ENCODE measurements at regions not wholly inside any gene's neighbourhood (a gene's known extent, or its start where the extent isn't known, plus 50 kb on each side); places are given as distances from the start of the nearest gene placed in this dataset.

- no peak overlapping the region for H3K4me3 ChIP-seq (ENCODE audit: low read length)
- TF ChIP-seq CTCF (conservative IDR thresholded peaks at IDR 0.05; ENCODE audit: low read depth, low read length), result no peak
- DNase-seq (ENCODE audit: low read depth), result no peak
Measured at GRCh38 chr2:5921081-5921642, 229.0 kb downstream of the SOX11 start.

GRCh38 chr2:5923957-5924945 is 232.1 kb downstream of the SOX11 start:
- DNase-seq (ENCODE audit: low read depth), result no peak
- H3K4me3 ChIP-seq (ENCODE audit: low read length), result no peak overlapping the region
- TF ChIP-seq CTCF (conservative IDR thresholded peaks at IDR 0.05; ENCODE audit: low read depth, low read length), result no peak

GRCh38 chr2:5925604-5926003 is 233.4 kb downstream of the SOX11 start:
- no peak for DNase-seq (ENCODE audit: low read depth)
- TF ChIP-seq CTCF (conservative IDR thresholded peaks at IDR 0.05; ENCODE audit: low read depth, low read length), result no peak
- no peak overlapping the region for H3K4me3 ChIP-seq (ENCODE audit: low read length)

GRCh38 chr2:5926871-5927512 is 234.8 kb downstream of the SOX11 start:
- no peak for DNase-seq (ENCODE audit: low read depth)
- no peak for TF ChIP-seq CTCF (conservative IDR thresholded peaks at IDR 0.05; ENCODE audit: low read depth, low read length)
- H3K4me3 ChIP-seq (ENCODE audit: low read length), result no peak overlapping the region

GRCh38 chr2:5932556-5933469 is 240.6 kb downstream of the SOX11 start:
- DNase-seq (ENCODE audit: low read depth), result peak; percentile 81
- peak overlapping the region; percentile 96 for H3K4me3 ChIP-seq (ENCODE audit: low read length)
- no peak for TF ChIP-seq CTCF (conservative IDR thresholded peaks at IDR 0.05; ENCODE audit: low read depth, low read length)

- TF ChIP-seq CTCF (conservative IDR thresholded peaks at IDR 0.05; ENCODE audit: low read depth, low read length), result no peak
- peak overlapping the region; percentile 96 for H3K4me3 ChIP-seq (ENCODE audit: low read length)
- DNase-seq (ENCODE audit: low read depth), result no peak
Measured at GRCh38 chr2:5933669-5934068, 241.5 kb downstream of the SOX11 start.

Measured in retinal pigment epithelial cell (primary cell).